Endothelial cell of umbilical vein (primary cell): ENCODE measurements at regions not wholly inside any gene's neighbourhood (a gene's known extent, or its start where the extent isn't known, plus 50 kb on each side); places are given as distances from the start of the nearest gene placed in this dataset.
A peak's percentile ranks its signal among the peaks of the same experiment; 100 is the strongest.

Experiments used
- CTCF ChIP-seq, 2 donors: IDR thresholded peaks; 1 replicate in 1 of 2; 2 replicates in 1 of 2; pipeline ENCODE4 v1.5.1; 2011; ENCODE audit warnings: low read length in 2 of 2, mild to moderate bottlenecking in 2 of 2, moderate library complexity in 2 of 2, control low read depth in 1 of 2, inconsistent platforms in 1 of 2, low read depth in 1 of 2; ENCODE audit not compliant: insufficient read depth in 1 of 2; ENCODE audit errors: extremely low read depth in 1 of 2
- EZH2 ChIP-seq: IDR thresholded peaks from 2 replicates; pipeline ENCODE4 v1.6.1; 2012; ENCODE audit warnings: borderline replicate concordance, low read depth, mild to moderate bottlenecking, moderate library complexity, low read length, inconsistent platforms; ENCODE audit not compliant: severe bottlenecking
- JUN ChIP-seq: IDR thresholded peaks from 2 replicates; pipeline ENCODE4 v1.6.1; 2011; ENCODE audit warnings: borderline replicate concordance, low read depth; ENCODE audit not compliant: insufficient read length, insufficient read depth
- MYC ChIP-seq: IDR thresholded peaks from one replicate; pipeline ENCODE4 v1.6.1; 2011; ENCODE audit warnings: mild to moderate bottlenecking, low read depth, low read length
- POLR2A ChIP-seq: IDR thresholded peaks from 2 replicates; pipeline ENCODE4 v1.6.1; 2012; ENCODE audit warnings: low read depth, mild to moderate bottlenecking, control low read depth, low read length
- POLR2AphosphoS5 ChIP-seq: IDR thresholded peaks from 2 replicates; pipeline ENCODE4 v1.6.1; 2012; ENCODE audit warnings: low read depth, mild to moderate bottlenecking, control low read depth, low read length, moderate library complexity; ENCODE audit not compliant: insufficient read depth

GRCh38 chr4:101596781-101597552 lies 193.6 kb upstream of the BANK1 start:
- TF ChIP-seq MYC (no peak), CTCF (IDR thresholded peaks at IDR 0.05; ENCODE audit: extremely low read depth in 1 of 2, insufficient read depth in 1 of 2, low read depth in 1 of 2, low read length in 2 of 2) (peak in 1 of 2 donors; percentile 3), POLR2AphosphoS5 (no peak), EZH2 (no peak), JUN (no peak), POLR2A (no peak)
